ENCODE measurements at regions not wholly inside any gene's neighbourhood (a gene's known extent, or its start where the extent isn't known, plus 50 kb on each side); places are given as distances from the start of the nearest gene placed in this dataset.

- Histone ChIP-seq H3K4me1 (no peaks in the 10 kb centered on the region), H3K27me3 (ENCODE audit: low read depth) (peaks cover 23% of the 10 kb centered on the region), H3K27ac (replicated peaks) (no peak overlapping the region), H3K36me3 (no peaks in the 10 kb centered on the region), H3K4me3 (no peak overlapping the region), H3K9me3 (replicated peaks) (no peaks in the 10 kb centered on the region)
- intact Hi-C loops (cut with micrococcal nuclease): no loop called here
- no peak for DNase-seq
- no peak for TF ChIP-seq CTCF (IDR thresholded peaks at IDR 0.05; ENCODE audit: borderline replicate concordance)
These were observed 115.7 kb upstream of the ARID2 start for GRCh38 chr12:45613855-45614254.

- no peak for TF ChIP-seq CTCF (IDR thresholded peaks at IDR 0.05; ENCODE audit: borderline replicate concordance)
These were observed 114.2 kb upstream of the ARID2 start for GRCh38 chr12:45615268-45615667.

GRCh38 chr12:45619736-45620135 lies 109.8 kb upstream of the ARID2 start:
- intact Hi-C loops (cut with micrococcal nuclease): no loop called here
- Histone ChIP-seq H3K4me1 (no peaks in the 10 kb centered on the region), H3K27ac (replicated peaks) (no peak overlapping the region), H3K36me3 (no peaks in the 10 kb centered on the region), H3K4me3 (no peak overlapping the region), H3K9me3 (replicated peaks) (no peaks in the 10 kb centered on the region), H3K27me3 (ENCODE audit: low read depth) (no peaks in the 10 kb centered on the region)
- no peak for TF ChIP-seq CTCF (IDR thresholded peaks at IDR 0.05; ENCODE audit: borderline replicate concordance)
- DNase-seq: no peak

More at GRCh38 chr12:45615268-45615667, 114.2 kb upstream of the ARID2 start:
- DNase-seq: no peak
- Histone ChIP-seq H3K36me3 (no peaks in the 10 kb centered on the region), H3K4me1 (no peaks in the 10 kb centered on the region), H3K4me3 (no peak overlapping the region), H3K27me3 (ENCODE audit: low read depth) (peaks cover 14% of the 10 kb centered on the region), H3K9me3 (replicated peaks) (no peaks in the 10 kb centered on the region), H3K27ac (replicated peaks) (no peak overlapping the region)
- intact Hi-C loops (cut with micrococcal nuclease): no loop called here

GRCh38 chr12:45621703-45622102 lies 107.8 kb upstream of the ARID2 start:
- Histone ChIP-seq H3K4me1 (no peaks in the 10 kb centered on the region), H3K36me3 (no peaks in the 10 kb centered on the region), H3K9me3 (replicated peaks) (no peaks in the 10 kb centered on the region), H3K27ac (replicated peaks) (no peak overlapping the region), H3K4me3 (no peak overlapping the region), H3K27me3 (ENCODE audit: low read depth) (no peaks in the 10 kb centered on the region)
- intact Hi-C loops (cut with micrococcal nuclease): no loop called here
- DNase-seq: no peak
- no peak for TF ChIP-seq CTCF (IDR thresholded peaks at IDR 0.05; ENCODE audit: borderline replicate concordance)

GRCh38 chr12:45622210-45622937 lies 107.1 kb upstream of the ARID2 start:
- intact Hi-C loops (cut with micrococcal nuclease): no loop called here
- no peak for DNase-seq

More at GRCh38 chr12:45622210-45622937, 107.1 kb upstream of the ARID2 start:
- TF ChIP-seq CTCF (IDR thresholded peaks at IDR 0.05; ENCODE audit: borderline replicate concordance): no peak
- Histone ChIP-seq H3K27ac (replicated peaks) (no peak overlapping the region), H3K36me3 (no peaks in the 10 kb centered on the region), H3K4me3 (no peak overlapping the region), H3K9me3 (replicated peaks) (no peaks in the 10 kb centered on the region), H3K27me3 (ENCODE audit: low read depth) (no peaks in the 10 kb centered on the region), H3K4me1 (no peaks in the 10 kb centered on the region)

Measured in left ventricle myocardium inferior (tissue), 1 donor.